Smooth muscle cell (in vitro differentiated cells): ENCODE measurements at regions not wholly inside any gene's neighbourhood (a gene's known extent, or its start where the extent isn't known, plus 50 kb on each side); places are given as distances from the start of the nearest gene placed in this dataset.

Experiments used
- DNase-seq: peaks from one replicate; lab custom pipeline; 2025; ENCODE audit not compliant: unreplicated experiment; lab: John Stamatoyannopoulos, UW
- H2AFZ ChIP-seq: fragments of 200-600 bp; sonication (generic); 2 replicates; pipeline ENCODE4 v1.6.0; 2016; ENCODE audit warnings: antibody characterized with exemption, low read depth, mild to moderate bottlenecking
- H3F3A ChIP-seq: fragments of 200-600 bp; sonication (generic); 2 replicates; pipeline ENCODE4 v1.6.0; 2017; ENCODE audit warnings: antibody characterized with exemption, low read depth
- H3K27ac ChIP-seq: fragments of 200-600 bp; sonication (generic); 2 replicates; pipeline ENCODE4 v1.5.1; 2016; ENCODE audit warnings: low read depth, mild to moderate bottlenecking
- H3K27me3 ChIP-seq: fragments of 200-600 bp; sonication (generic); 2 replicates; pipeline ENCODE4 v1.6.1; 2016; ENCODE audit warnings: low read depth, mild to moderate bottlenecking
- H3K36me3 ChIP-seq: fragments of 200-600 bp; sonication (generic); 2 replicates; pipeline ENCODE4 v1.5.1; 2016; ENCODE audit warnings: low read depth
- H3K4me1 ChIP-seq: fragments of 200-600 bp; sonication (generic); 2 replicates; pipeline ENCODE4 v1.5.1; 2016; ENCODE audit warnings: low read depth
- H3K4me2 ChIP-seq: fragments of 200-600 bp; sonication (generic); 2 replicates; pipeline ENCODE4 v1.6.0; 2016; ENCODE audit warnings: mild to moderate bottlenecking
- H3K4me3 ChIP-seq: fragments of 200-600 bp; sonication (generic); 2 replicates; pipeline ENCODE4 v1.5.1; 2016; ENCODE audit warnings: mild to moderate bottlenecking
- H3K79me2 ChIP-seq: fragments of 200-600 bp; sonication (generic); 2 replicates; pipeline ENCODE4 v1.6.0; 2016; ENCODE audit warnings: low read depth, mild to moderate bottlenecking
- H3K9ac ChIP-seq: fragments of 200-600 bp; sonication (generic); 2 replicates; pipeline ENCODE4 v1.6.0; 2016; ENCODE audit warnings: low read depth
- H3K9me3 ChIP-seq: fragments of 200-600 bp; sonication (generic); replicated peaks from 2 replicates; pipeline ENCODE4 v1.5.1; 2016; ENCODE audit warnings: low read depth
- H4K20me1 ChIP-seq: fragments of 200-600 bp; sonication (generic); 2 replicates; pipeline ENCODE4 v1.6.0; 2016; ENCODE audit warnings: low read depth
- CTCF ChIP-seq: fragments of 200-600 bp; sonication (generic); IDR thresholded peaks from 2 replicates; pipeline ENCODE4 v1.5.1; 2017; ENCODE audit warnings: borderline replicate concordance, mild to moderate bottlenecking, antibody characterized with exemption; ENCODE audit not compliant: insufficient read depth, poor library complexity, severe bottlenecking
- WGBS: methylation state at CpG from one replicate; pipeline ENCODE4 v1.1.7; 2016; ENCODE audit warnings: low lambda C conversion rate; 5-methylcytosine and 5-hydroxymethylcytosine counted together

DNA sequence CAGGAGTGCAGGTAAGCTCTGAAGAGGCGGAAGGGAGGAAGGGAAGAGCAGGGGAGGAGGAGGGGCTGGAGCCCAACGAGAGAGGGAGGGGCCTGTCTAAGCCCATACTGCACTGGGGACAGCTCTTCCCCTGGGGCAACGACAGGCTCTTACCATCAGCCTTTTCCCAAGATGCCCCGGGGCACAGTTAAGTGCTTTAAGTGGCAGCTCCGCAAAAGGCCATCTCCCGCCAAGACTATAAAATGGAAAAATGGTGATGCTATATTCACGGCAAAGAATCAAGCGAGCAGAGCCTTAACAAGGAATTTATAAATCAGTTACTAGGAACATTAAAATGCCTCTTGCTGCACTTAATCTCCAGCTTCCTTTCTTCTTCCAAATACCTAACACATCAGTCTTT is 110.2 kb upstream of the NLRP1 start:
- no peak overlapping the region for H3K27ac ChIP-seq
- no peak overlapping the region for H3K9ac ChIP-seq
- DNase-seq, result no peak
- TF ChIP-seq CTCF, result no peak
- H3K4me2 ChIP-seq, result no peak overlapping the region
- H4K20me1 ChIP-seq, result no peaks in the 10 kb centered on the region
- no peaks in the 10 kb centered on the region for H3K36me3 ChIP-seq
- no peaks in the 10 kb centered on the region for H3K9me3 ChIP-seq
- H3K27me3 ChIP-seq, result no peaks in the 10 kb centered on the region
- H3F3A ChIP-seq, result no peaks in the 10 kb centered on the region
- H2AFZ ChIP-seq, result no peak overlapping the region
- no peaks in the 10 kb centered on the region for H3K79me2 ChIP-seq
- WGBS, result 35% methylated on average over 8 of the region's 8 CpGs
- no peaks in the 10 kb centered on the region for H3K4me1 ChIP-seq
- no peak overlapping the region for H3K4me3 ChIP-seq

DNA sequence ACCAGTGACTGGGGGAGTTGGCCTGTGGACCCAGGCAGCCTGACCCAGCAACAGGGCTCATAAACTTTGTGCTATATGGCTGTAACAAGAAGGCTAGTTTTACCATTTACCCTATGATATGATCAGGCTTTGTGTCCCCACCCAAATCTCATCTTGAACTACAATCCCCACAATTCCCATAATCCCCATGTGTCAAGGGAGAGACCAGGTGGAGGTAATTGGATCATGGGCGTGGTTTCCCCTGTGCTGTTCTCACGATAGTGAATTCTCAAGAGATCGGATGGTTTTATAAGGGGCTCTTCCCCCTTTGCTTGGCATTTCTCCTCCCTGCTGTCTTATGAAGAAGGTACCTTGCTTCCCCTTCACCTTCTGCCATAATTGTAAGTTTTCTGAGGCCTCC is 111.2 kb upstream of the NLRP1 start:
- Histone ChIP-seq H3F3A (no peaks in the 10 kb centered on the region), H3K36me3 (no peaks in the 10 kb centered on the region), H3K9me3 (no peaks in the 10 kb centered on the region), H3K27me3 (peaks cover 2% of the 10 kb centered on the region), H3K4me2 (no peak overlapping the region), H3K79me2 (no peaks in the 10 kb centered on the region), H4K20me1 (no peaks in the 10 kb centered on the region), H2AFZ (no peak overlapping the region), H3K4me3 (no peak overlapping the region), H3K9ac (no peak overlapping the region), H3K4me1 (peaks cover 8% of the 10 kb centered on the region), H3K27ac (no peak overlapping the region)
- WGBS, result 81% methylated on average over 3 of the region's 3 CpGs
- no peak for DNase-seq
- TF ChIP-seq CTCF, result no peak

DNA sequence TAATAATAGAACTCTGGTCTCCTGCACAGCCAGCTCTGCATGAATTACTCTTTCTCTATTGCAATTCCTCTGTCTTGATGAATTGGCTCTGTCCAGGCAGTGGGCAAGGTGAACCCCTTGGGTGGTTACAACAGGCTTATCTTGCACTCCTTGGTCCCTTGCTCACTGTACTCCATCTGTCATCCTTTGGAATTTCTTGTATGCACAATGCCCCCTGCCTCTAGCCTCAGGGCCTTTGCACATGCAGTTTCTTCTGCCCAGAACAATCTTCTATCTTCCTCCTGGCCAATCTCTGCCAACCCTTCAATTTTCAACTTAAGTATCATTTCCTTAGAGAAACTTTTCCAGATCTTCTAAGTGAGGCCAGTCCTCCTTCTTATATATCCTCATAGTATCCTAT is 114.7 kb upstream of the NLRP1 start:
- DNase-seq, result no peak
- no peak for TF ChIP-seq CTCF
- Histone ChIP-seq H3K4me2 (no peak overlapping the region), H3K9ac (no peak overlapping the region), H3K79me2 (no peaks in the 10 kb centered on the region), H3F3A (no peaks in the 10 kb centered on the region), H3K4me3 (no peak overlapping the region), H3K9me3 (no peaks in the 10 kb centered on the region), H3K27ac (no peak overlapping the region), H3K27me3 (peaks cover 8% of the 10 kb centered on the region), H3K4me1 (peaks cover 16% of the 10 kb centered on the region), H4K20me1 (no peaks in the 10 kb centered on the region), H3K36me3 (no peaks in the 10 kb centered on the region), H2AFZ (no peak overlapping the region)

- no peak overlapping the region for H3K4me2 ChIP-seq
- peaks cover 8% of the 10 kb centered on the region for H3K27me3 ChIP-seq
- H2AFZ ChIP-seq, result no peak overlapping the region
- WGBS, result 39% methylated on average over 7 of the region's 7 CpGs
- H3F3A ChIP-seq, result no peaks in the 10 kb centered on the region
- no peaks in the 10 kb centered on the region for H4K20me1 ChIP-seq
- H3K36me3 ChIP-seq, result no peaks in the 10 kb centered on the region
- no peaks in the 10 kb centered on the region for H3K79me2 ChIP-seq
- H3K4me3 ChIP-seq, result no peak overlapping the region
- no peaks in the 10 kb centered on the region for H3K9me3 ChIP-seq
- H3K27ac ChIP-seq, result no peak overlapping the region
- H3K4me1 ChIP-seq, result peaks cover 16% of the 10 kb centered on the region
- no peak for TF ChIP-seq CTCF
- no peak for DNase-seq
- no peak overlapping the region for H3K9ac ChIP-seq
Measured at GRCh38 chr17:5699814-5700213, 115.5 kb upstream of the NLRP1 start.
